ENCODE measurements at regions not wholly inside any gene's neighbourhood (a gene's known extent, or its start where the extent isn't known, plus 50 kb on each side); places are given as distances from the start of the nearest gene placed in this dataset.

DNA sequence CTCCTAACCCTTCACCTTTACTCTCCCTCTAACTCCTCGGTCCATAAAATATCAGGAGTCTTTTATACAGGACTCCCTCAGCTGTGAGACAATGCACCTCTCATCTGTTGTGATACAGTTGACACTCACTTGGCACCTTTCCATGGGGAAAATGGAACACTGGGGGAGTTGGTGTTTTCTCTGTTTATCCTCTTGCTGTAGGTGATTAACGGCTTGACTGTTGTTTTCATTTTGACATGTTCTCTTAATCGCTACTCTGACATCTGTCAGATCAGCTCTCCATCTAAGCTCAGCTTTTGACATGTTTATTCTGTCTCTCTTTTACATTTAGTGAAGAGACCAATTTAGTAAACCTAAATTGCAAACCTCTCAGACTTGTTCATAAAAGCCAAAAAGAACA, 604.8 kb downstream of the TRAM1L1 start:
- TF ChIP-seq, protein P1, sequence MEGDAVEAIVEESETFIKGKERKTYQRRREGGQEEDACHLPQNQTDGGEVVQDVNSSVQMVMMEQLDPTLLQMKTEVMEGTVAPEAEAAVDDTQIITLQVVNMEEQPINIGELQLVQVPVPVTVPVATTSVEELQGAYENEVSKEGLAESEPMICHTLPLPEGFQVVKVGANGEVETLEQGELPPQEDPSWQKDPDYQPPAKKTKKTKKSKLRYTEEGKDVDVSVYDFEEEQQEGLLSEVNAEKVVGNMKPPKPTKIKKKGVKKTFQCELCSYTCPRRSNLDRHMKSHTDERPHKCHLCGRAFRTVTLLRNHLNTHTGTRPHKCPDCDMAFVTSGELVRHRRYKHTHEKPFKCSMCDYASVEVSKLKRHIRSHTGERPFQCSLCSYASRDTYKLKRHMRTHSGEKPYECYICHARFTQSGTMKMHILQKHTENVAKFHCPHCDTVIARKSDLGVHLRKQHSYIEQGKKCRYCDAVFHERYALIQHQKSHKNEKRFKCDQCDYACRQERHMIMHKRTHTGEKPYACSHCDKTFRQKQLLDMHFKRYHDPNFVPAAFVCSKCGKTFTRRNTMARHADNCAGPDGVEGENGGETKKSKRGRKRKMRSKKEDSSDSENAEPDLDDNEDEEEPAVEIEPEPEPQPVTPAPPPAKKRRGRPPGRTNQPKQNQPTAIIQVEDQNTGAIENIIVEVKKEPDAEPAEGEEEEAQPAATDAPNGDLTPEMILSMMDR (IDR thresholded peaks at IDR 0.05; ENCODE audit: low read length): no peak
- TF ChIP-seq EZH2 (optimal IDR thresholded peaks at IDR 0.05; ENCODE audit: low read depth, low read length): no peak

Measured in MM.1S (cell line).